Fibroblast of lung (primary cell): ENCODE measurements at regions not wholly inside any gene's neighbourhood (a gene's known extent, or its start where the extent isn't known, plus 50 kb on each side); places are given as distances from the start of the nearest gene placed in this dataset.

Source experiments
- DNase-seq, 2 donors: peaks; one replicate each; pipeline versions ENCODE4 v3.0.0 to v3.0.0-alpha.2; 2010; ENCODE audit warnings: low read depth in 2 of 2
- H2AFZ ChIP-seq: 2 replicates; pipeline ENCODE4 v1.5.1; 2012; ENCODE audit warnings: low read length, control low read depth, inconsistent platforms
- H3K27ac ChIP-seq: 2 replicates; pipeline ENCODE4 v1.5.1; 2011; ENCODE audit warnings: low read length, control low read depth; ENCODE audit not compliant: insufficient read depth
- H3K27me3 ChIP-seq: 2 replicates; pipeline ENCODE4 v1.5.1; 2011; ENCODE audit warnings: mild to moderate bottlenecking, low read length; ENCODE audit not compliant: control insufficient read depth, insufficient read depth
- H3K36me3 ChIP-seq: 2 replicates; pipeline ENCODE4 v1.5.1; 2011; ENCODE audit warnings: low read length; ENCODE audit not compliant: control insufficient read depth, insufficient read depth
- H3K4me1 ChIP-seq: 2 replicates; pipeline ENCODE4 v1.5.1; 2011; ENCODE audit warnings: low read length; ENCODE audit not compliant: control insufficient read depth, insufficient read depth; ENCODE audit errors: extremely low read depth
- H3K4me2 ChIP-seq: 2 replicates; pipeline ENCODE4 v1.5.1; 2011; ENCODE audit warnings: low read length, control low read depth; ENCODE audit not compliant: insufficient read depth; ENCODE audit errors: extremely low read depth
- H3K4me3 ChIP-seq, 4 experiments: fragments of 200-600 bp in 1 of 4; sonication (generic) in 1 of 4; replicated peaks in 1 of 4; 2 replicates each; pipeline ENCODE4 v1.5.1; 2011 to 2016; ENCODE audit warnings: low read length in 4 of 4, low read depth in 3 of 4, mild to moderate bottlenecking in 3 of 4, control low read depth in 2 of 4, inconsistent platforms in 1 of 4, mixed read lengths in 1 of 4; ENCODE audit not compliant: insufficient read depth in 1 of 4; ENCODE audit errors: control extremely low read depth in 1 of 4
- H3K79me2 ChIP-seq: 2 replicates; pipeline ENCODE4 v1.5.1; 2012; ENCODE audit warnings: mild to moderate bottlenecking, low read length, inconsistent platforms; ENCODE audit not compliant: control insufficient read depth, insufficient read depth
- H3K9ac ChIP-seq: 2 replicates; pipeline ENCODE4 v1.5.1; 2011; ENCODE audit warnings: mild to moderate bottlenecking, low read length, control low read depth; ENCODE audit not compliant: insufficient read depth
- H3K9me3 ChIP-seq: 2 replicates; pipeline ENCODE4 v1.5.1; 2012; ENCODE audit warnings: low read depth, low read length; ENCODE audit not compliant: control insufficient read depth, insufficient read depth
- H4K20me1 ChIP-seq: 2 replicates; pipeline ENCODE4 v1.5.1; 2011; ENCODE audit warnings: low read length; ENCODE audit not compliant: control insufficient read depth, insufficient read depth; ENCODE audit errors: extremely low read depth
- EZH2 ChIP-seq: IDR thresholded peaks from 2 replicates; pipeline ENCODE4 v1.5.1; 2012; ENCODE audit warnings: low read length, control low read depth, mild to moderate bottlenecking; ENCODE audit errors: missing control alignments
- TF ChIP-seq, protein P1 (sequence below), 2 donors: IDR thresholded peaks in 1 of 2; conservative IDR thresholded peaks in 1 of 2; 1 replicate in 1 of 2; 2 replicates in 1 of 2; pipeline ENCODE4 v1.5.1; 2011 to 2012; ENCODE audit warnings: low read length in 2 of 2, control low read depth in 1 of 2, inconsistent platforms in 1 of 2, low read depth in 1 of 2, mild to moderate bottlenecking in 1 of 2

DNA sequence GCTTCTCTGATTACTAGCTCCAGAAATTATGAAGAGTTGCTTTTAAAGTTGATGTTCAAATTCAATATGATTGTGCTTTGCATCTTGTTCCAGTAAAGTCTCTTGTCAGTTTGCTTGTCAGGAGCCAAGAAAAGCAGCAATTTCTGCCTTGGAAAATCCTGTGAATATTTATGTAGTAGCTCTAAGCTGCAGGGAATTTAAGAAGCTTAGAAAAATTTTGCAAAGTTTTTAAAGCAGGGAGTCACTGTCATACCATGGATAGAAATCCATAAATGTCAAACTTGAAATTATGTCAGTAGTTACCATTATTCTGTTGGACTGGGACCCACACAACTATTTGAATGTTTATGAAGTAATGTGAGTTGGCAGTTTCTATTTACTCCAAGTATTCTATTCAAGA, 169.3 kb downstream of the TMEM200C start:
- H3K27me3 ChIP-seq: no peaks in the 10 kb centered on the region
- H2AFZ ChIP-seq: no peak overlapping the region
- no peaks in the 10 kb centered on the region for H3K79me2 ChIP-seq
- no peak overlapping the region for H3K4me3 ChIP-seq
- H3K4me1 ChIP-seq: no peaks in the 10 kb centered on the region
- TF ChIP-seq, protein P1, sequence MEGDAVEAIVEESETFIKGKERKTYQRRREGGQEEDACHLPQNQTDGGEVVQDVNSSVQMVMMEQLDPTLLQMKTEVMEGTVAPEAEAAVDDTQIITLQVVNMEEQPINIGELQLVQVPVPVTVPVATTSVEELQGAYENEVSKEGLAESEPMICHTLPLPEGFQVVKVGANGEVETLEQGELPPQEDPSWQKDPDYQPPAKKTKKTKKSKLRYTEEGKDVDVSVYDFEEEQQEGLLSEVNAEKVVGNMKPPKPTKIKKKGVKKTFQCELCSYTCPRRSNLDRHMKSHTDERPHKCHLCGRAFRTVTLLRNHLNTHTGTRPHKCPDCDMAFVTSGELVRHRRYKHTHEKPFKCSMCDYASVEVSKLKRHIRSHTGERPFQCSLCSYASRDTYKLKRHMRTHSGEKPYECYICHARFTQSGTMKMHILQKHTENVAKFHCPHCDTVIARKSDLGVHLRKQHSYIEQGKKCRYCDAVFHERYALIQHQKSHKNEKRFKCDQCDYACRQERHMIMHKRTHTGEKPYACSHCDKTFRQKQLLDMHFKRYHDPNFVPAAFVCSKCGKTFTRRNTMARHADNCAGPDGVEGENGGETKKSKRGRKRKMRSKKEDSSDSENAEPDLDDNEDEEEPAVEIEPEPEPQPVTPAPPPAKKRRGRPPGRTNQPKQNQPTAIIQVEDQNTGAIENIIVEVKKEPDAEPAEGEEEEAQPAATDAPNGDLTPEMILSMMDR (conservative IDR thresholded peaks at IDR 0.05 in 1 of 2, IDR thresholded peaks at IDR 0.05 in 1 of 2; ENCODE audit: low read depth in 1 of 2, low read length in 2 of 2): no peak
- TF ChIP-seq EZH2: no peak
- no peaks in the 10 kb centered on the region for H3K36me3 ChIP-seq
- no peaks in the 10 kb centered on the region for H4K20me1 ChIP-seq
- H3K4me2 ChIP-seq: no peak overlapping the region
- H3K27ac ChIP-seq: no peak overlapping the region
- no peak for DNase-seq
- no peaks in the 10 kb centered on the region for H3K9me3 ChIP-seq
- no peak overlapping the region for H3K9ac ChIP-seq

DNA sequence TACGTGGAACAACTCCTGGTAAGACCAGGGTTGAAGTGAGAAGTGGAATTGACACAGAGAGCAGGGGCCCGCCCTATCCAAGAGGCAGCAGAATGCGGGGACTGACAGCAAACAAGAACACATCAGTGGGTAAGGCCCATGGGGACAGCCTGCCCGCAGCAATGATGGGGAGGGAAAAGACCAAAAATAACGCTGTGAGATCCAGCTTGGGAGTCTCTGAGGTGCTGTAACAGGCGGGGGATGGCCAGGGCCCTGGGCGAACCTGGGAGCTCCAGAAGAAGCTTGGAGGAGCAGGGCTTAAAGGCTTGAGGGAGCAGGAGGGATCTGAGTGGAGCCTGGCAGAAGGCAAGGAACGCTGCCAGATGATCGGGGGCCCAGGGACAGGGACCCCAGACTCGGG, 173.4 kb downstream of the TMEM200C start:
- no peaks in the 10 kb centered on the region for H3K36me3 ChIP-seq
- no peak overlapping the region for H3K9ac ChIP-seq
- no peaks in the 10 kb centered on the region for H4K20me1 ChIP-seq
- no peak overlapping the region for H3K4me3 ChIP-seq
- H3K79me2 ChIP-seq: no peaks in the 10 kb centered on the region
- no peaks in the 10 kb centered on the region for H3K9me3 ChIP-seq
- H3K4me2 ChIP-seq: no peak overlapping the region
- TF ChIP-seq, protein P1 (conservative IDR thresholded peaks at IDR 0.05 in 1 of 2, IDR thresholded peaks at IDR 0.05 in 1 of 2; ENCODE audit: low read depth in 1 of 2, low read length in 2 of 2): no peak
- no peak for TF ChIP-seq EZH2
- DNase-seq: no peak
- no peaks in the 10 kb centered on the region for H3K4me1 ChIP-seq
- H2AFZ ChIP-seq: no peak overlapping the region
- H3K27ac ChIP-seq: no peak overlapping the region
- H3K27me3 ChIP-seq: no peaks in the 10 kb centered on the region

DNA sequence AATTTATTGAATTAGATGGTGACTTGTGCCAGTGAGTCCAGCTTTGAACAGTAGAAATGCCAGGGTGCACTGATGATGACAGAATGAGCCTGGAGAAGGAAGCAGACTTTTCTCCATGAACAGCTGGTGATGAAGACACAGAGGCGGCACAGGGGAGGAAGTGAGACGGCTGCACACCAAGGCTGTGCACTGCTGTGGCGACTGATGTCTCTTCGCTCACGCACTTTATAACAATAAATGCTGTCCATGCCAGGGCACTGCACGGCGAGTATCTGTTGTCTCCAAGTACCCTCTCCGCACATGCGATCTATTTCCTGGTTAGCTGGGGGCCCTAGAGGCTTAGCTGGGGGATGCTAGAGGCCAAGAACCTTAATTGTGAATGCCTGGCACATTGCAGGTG, 175.2 kb downstream of the TMEM200C start:
- H3K9ac ChIP-seq: no peak overlapping the region
- H3K4me3 ChIP-seq: no peak overlapping the region
- H3K36me3 ChIP-seq: no peaks in the 10 kb centered on the region
- no peaks in the 10 kb centered on the region for H3K27me3 ChIP-seq
- H2AFZ ChIP-seq: no peak overlapping the region
- no peaks in the 10 kb centered on the region for H3K4me1 ChIP-seq
- no peaks in the 10 kb centered on the region for H4K20me1 ChIP-seq
- TF ChIP-seq, protein P1 (conservative IDR thresholded peaks at IDR 0.05 in 1 of 2, IDR thresholded peaks at IDR 0.05 in 1 of 2; ENCODE audit: low read depth in 1 of 2, low read length in 2 of 2): no peak
- TF ChIP-seq EZH2: no peak
- no peak overlapping the region for H3K27ac ChIP-seq
- no peaks in the 10 kb centered on the region for H3K79me2 ChIP-seq
- DNase-seq: no peak
- H3K4me2 ChIP-seq: no peak overlapping the region
- no peaks in the 10 kb centered on the region for H3K9me3 ChIP-seq
